GM23338 (cell line): ENCODE measurements at regions not wholly inside any gene's neighbourhood (a gene's known extent, or its start where the extent isn't known, plus 50 kb on each side); places are given as distances from the start of the nearest gene placed in this dataset.

Source experiments
- ATAC-seq: fragments of 200-7000 bp; cut with Tn5 transposase; 3 replicates; pipeline ENCODE4 v1.9.1; 2020
- DNase-seq: peaks from one replicate; pipeline ENCODE4 v3.0.0-alpha.2; 2015; ENCODE audit warnings: low spot score
- H2AFZ ChIP-seq: fragments of 200-600 bp; sonication (generic); 2 replicates; pipeline ENCODE4 v1.8.0; 2016; ENCODE audit warnings: antibody characterized with exemption, mild to moderate bottlenecking, moderate library complexity
- H3F3A ChIP-seq: fragments of 200-600 bp; sonication (generic); replicated peaks from 2 replicates; pipeline ENCODE4 v1.8.0; 2017; ENCODE audit warnings: antibody characterized with exemption, mixed run types, low read depth
- H3K27ac ChIP-seq: fragments of 200-600 bp; sonication (generic); 2 replicates; pipeline ENCODE4 v1.6.1; 2016; ENCODE audit warnings: low read depth
- H3K27me3 ChIP-seq: fragments of 200-600 bp; sonication (generic); 2 replicates; pipeline ENCODE4 v1.8.0; 2016; ENCODE audit warnings: mild to moderate bottlenecking, mixed run types, moderate library complexity; ENCODE audit not compliant: insufficient read depth
- H3K36me3 ChIP-seq: fragments of 200-600 bp; sonication (generic); 2 replicates; pipeline ENCODE4 v1.8.0; 2016; ENCODE audit warnings: mild to moderate bottlenecking; ENCODE audit not compliant: insufficient read depth
- H3K4me1 ChIP-seq: fragments of 200-600 bp; sonication (generic); 2 replicates; pipeline ENCODE4 v1.8.0; 2016; ENCODE audit warnings: mild to moderate bottlenecking, moderate library complexity; ENCODE audit not compliant: insufficient read depth
- H3K4me2 ChIP-seq: fragments of 200-600 bp; sonication (generic); 2 replicates; pipeline ENCODE4 v1.7.1; 2017; ENCODE audit warnings: mixed run types
- H3K4me3 ChIP-seq: fragments of 200-600 bp; sonication (generic); 2 replicates; pipeline ENCODE4 v1.6.1; 2016; ENCODE audit warnings: mixed run types
- H3K79me2 ChIP-seq: fragments of 200-600 bp; sonication (generic); replicated peaks from 2 replicates; pipeline ENCODE4 v1.8.0; 2017; ENCODE audit warnings: mild to moderate bottlenecking; ENCODE audit not compliant: insufficient read depth
- H3K9me2 ChIP-seq: fragments of 200-600 bp; sonication (generic); 2 replicates; pipeline ENCODE4 v1.8.0; 2017; ENCODE audit not compliant: insufficient read depth
- H4K20me1 ChIP-seq: fragments of 200-600 bp; sonication (generic); replicated peaks from 2 replicates; pipeline ENCODE4 v1.8.0; 2017; ENCODE audit warnings: mild to moderate bottlenecking; ENCODE audit not compliant: insufficient read depth
- H3K27ac Mint-ChIP-seq: 2 replicates; pipeline ENCODE4 v1.8.0; 2020; ENCODE audit warnings: inconsistent platforms, mild to moderate bottlenecking, moderate library complexity, mixed read lengths
- H3K27me3 Mint-ChIP-seq: 3 replicates; pipeline ENCODE4 v1.8.0; 2022; ENCODE audit warnings: low read depth, mild to moderate bottlenecking, moderate library complexity, mixed read lengths, inconsistent platforms; ENCODE audit not compliant: insufficient read depth, poor library complexity
- H3K36me3 Mint-ChIP-seq: 3 replicates; pipeline ENCODE4 v1.8.0; 2021; ENCODE audit warnings: low read depth, mild to moderate bottlenecking, inconsistent platforms, moderate library complexity, mixed read lengths
- H3K4me1 Mint-ChIP-seq: 3 replicates; pipeline ENCODE4 v1.8.0; 2020; ENCODE audit warnings: mild to moderate bottlenecking, inconsistent platforms, mixed read lengths
- H3K4me3 Mint-ChIP-seq: 3 replicates; pipeline ENCODE4 v1.8.0; 2021; ENCODE audit warnings: moderate library complexity, mild to moderate bottlenecking, inconsistent platforms, mixed read lengths
- H3K9me3 Mint-ChIP-seq: 3 replicates; pipeline ENCODE4 v1.8.0; 2020; ENCODE audit warnings: moderate library complexity, mild to moderate bottlenecking, inconsistent platforms, mixed read lengths
- CREB1 ChIP-seq: fragments of 250-450 bp; sonication (Bioruptor Pico); IDR thresholded peaks from 2 replicates; pipeline ENCODE4 v1.5.0; 2020; ENCODE audit warnings: low read depth, mild to moderate bottlenecking, moderate library complexity
- CTCF ChIP-seq, 2 experiments: fragments of 200-600 bp in 1 of 2; sonication (generic) in 1 of 2; conservative IDR thresholded peaks; 2 replicates each; pipeline versions ENCODE4 v1.5.1 to v1.6.1; 2016 to 2017; ENCODE audit warnings: antibody characterized with exemption in 2 of 2, low read depth in 2 of 2, mild to moderate bottlenecking in 2 of 2, moderate library complexity in 1 of 2
- EZH2 ChIP-seq: fragments of 200-600 bp; sonication (generic); IDR thresholded peaks from one replicate; pipeline ENCODE4 v1.8.0; 2017; ENCODE audit warnings: antibody characterized with exemption, mild to moderate bottlenecking, low read depth; ENCODE audit not compliant: unreplicated experiment
- EZH2phosphoT487 ChIP-seq: fragments of 200-600 bp; sonication (generic); IDR thresholded peaks from one replicate; pipeline ENCODE4 v1.8.1; 2018; ENCODE audit warnings: antibody characterized with exemption; ENCODE audit not compliant: unreplicated experiment
- JUNB ChIP-seq: IDR thresholded peaks from one replicate; pipeline ENCODE4 v1.6.1; 2016; ENCODE audit warnings: antibody characterized with exemption; ENCODE audit not compliant: unreplicated experiment
- NANOG ChIP-seq: IDR thresholded peaks from 2 replicates; pipeline ENCODE4 v1.6.1; 2016; ENCODE audit warnings: antibody characterized with exemption, borderline replicate concordance
- POLR2AphosphoS5 ChIP-seq: IDR thresholded peaks from 2 replicates; pipeline ENCODE4 v1.6.1; 2016; ENCODE audit warnings: antibody characterized with exemption, low read depth
- STAT1 ChIP-seq: IDR thresholded peaks from one replicate; pipeline ENCODE4 v1.6.1; 2016; ENCODE audit warnings: antibody characterized with exemption; ENCODE audit not compliant: unreplicated experiment
- ZNF114 ChIP-seq: fragments of 250-450 bp; sonication (Bioruptor Pico); IDR thresholded peaks from 2 replicates; pipeline ENCODE4 v1.5.0; 2020; ENCODE audit warnings: mild to moderate bottlenecking, moderate library complexity
- ZNF331 ChIP-seq: fragments of 250-450 bp; sonication (Bioruptor Pico); IDR thresholded peaks from 2 replicates; pipeline ENCODE4 v1.5.0; 2020; ENCODE audit warnings: low read depth, mild to moderate bottlenecking, moderate library complexity
- TF ChIP-seq, protein P1 (sequence below): IDR thresholded peaks from 2 replicates; pipeline ENCODE4 v1.6.1; 2016; ENCODE audit warnings: antibody characterized with exemption
- TF ChIP-seq, protein P2 (sequence below): fragments of 250-450 bp; sonication (Bioruptor Pico); IDR thresholded peaks from 2 replicates; pipeline ENCODE4 v1.5.0; 2020; ENCODE audit warnings: mild to moderate bottlenecking, moderate library complexity
- TF ChIP-seq, protein P3 (sequence below): IDR thresholded peaks from one replicate; pipeline ENCODE4 v1.6.1; 2018; ENCODE audit warnings: antibody characterized with exemption; ENCODE audit not compliant: unreplicated experiment

GRCh38 chr20:4471221-4471620 is 215.0 kb upstream of the PRNP start:
- no peaks in the 10 kb centered on the region for H3K9me3 Mint-ChIP-seq

More at GRCh38 chr20:4471221-4471620, 215.0 kb upstream of the PRNP start:
- Histone ChIP-seq H3K79me2 (no peaks in the 10 kb centered on the region), H3K36me3 (no peaks in the 10 kb centered on the region), H4K20me1 (no peaks in the 10 kb centered on the region; the same call in 1 of the 2 replicates), H3K27me3 (no peaks in the 10 kb centered on the region), H2AFZ (no peak overlapping the region), H3K27ac (no peak overlapping the region), H3K9me2 (peaks cover 13% of the 10 kb centered on the region), H3F3A (no peaks in the 10 kb centered on the region), H3K4me2 (no peak overlapping the region), H3K4me1 (no peaks in the 10 kb centered on the region), H3K4me3 (no peak overlapping the region)
- H3K4me1 Mint-ChIP-seq = no peaks in the 10 kb centered on the region
- no peak overlapping the region for H3K27ac Mint-ChIP-seq
- H3K4me3 Mint-ChIP-seq = no peak overlapping the region
- DNase-seq (no peak), ATAC-seq (no peak)
- TF ChIP-seq EZH2 (no peak), EZH2phosphoT487 (no peak), CREB1 (no peak), NANOG (no peak), JUNB (no peak), STAT1 (no peak), POLR2AphosphoS5 (no peak), ZNF331 (CRISPR knock-in tag) (no peak), ZNF114 (CRISPR knock-in tag) (no peak), CTCF (conservative IDR thresholded peaks at IDR 0.05; ENCODE audit: low read depth in 2 of 2) (no peak)
- TF ChIP-seq, protein P1, sequence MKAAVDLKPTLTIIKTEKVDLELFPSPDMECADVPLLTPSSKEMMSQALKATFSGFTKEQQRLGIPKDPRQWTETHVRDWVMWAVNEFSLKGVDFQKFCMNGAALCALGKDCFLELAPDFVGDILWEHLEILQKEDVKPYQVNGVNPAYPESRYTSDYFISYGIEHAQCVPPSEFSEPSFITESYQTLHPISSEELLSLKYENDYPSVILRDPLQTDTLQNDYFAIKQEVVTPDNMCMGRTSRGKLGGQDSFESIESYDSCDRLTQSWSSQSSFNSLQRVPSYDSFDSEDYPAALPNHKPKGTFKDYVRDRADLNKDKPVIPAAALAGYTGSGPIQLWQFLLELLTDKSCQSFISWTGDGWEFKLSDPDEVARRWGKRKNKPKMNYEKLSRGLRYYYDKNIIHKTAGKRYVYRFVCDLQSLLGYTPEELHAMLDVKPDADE = no peak
- TF ChIP-seq, protein P2, sequence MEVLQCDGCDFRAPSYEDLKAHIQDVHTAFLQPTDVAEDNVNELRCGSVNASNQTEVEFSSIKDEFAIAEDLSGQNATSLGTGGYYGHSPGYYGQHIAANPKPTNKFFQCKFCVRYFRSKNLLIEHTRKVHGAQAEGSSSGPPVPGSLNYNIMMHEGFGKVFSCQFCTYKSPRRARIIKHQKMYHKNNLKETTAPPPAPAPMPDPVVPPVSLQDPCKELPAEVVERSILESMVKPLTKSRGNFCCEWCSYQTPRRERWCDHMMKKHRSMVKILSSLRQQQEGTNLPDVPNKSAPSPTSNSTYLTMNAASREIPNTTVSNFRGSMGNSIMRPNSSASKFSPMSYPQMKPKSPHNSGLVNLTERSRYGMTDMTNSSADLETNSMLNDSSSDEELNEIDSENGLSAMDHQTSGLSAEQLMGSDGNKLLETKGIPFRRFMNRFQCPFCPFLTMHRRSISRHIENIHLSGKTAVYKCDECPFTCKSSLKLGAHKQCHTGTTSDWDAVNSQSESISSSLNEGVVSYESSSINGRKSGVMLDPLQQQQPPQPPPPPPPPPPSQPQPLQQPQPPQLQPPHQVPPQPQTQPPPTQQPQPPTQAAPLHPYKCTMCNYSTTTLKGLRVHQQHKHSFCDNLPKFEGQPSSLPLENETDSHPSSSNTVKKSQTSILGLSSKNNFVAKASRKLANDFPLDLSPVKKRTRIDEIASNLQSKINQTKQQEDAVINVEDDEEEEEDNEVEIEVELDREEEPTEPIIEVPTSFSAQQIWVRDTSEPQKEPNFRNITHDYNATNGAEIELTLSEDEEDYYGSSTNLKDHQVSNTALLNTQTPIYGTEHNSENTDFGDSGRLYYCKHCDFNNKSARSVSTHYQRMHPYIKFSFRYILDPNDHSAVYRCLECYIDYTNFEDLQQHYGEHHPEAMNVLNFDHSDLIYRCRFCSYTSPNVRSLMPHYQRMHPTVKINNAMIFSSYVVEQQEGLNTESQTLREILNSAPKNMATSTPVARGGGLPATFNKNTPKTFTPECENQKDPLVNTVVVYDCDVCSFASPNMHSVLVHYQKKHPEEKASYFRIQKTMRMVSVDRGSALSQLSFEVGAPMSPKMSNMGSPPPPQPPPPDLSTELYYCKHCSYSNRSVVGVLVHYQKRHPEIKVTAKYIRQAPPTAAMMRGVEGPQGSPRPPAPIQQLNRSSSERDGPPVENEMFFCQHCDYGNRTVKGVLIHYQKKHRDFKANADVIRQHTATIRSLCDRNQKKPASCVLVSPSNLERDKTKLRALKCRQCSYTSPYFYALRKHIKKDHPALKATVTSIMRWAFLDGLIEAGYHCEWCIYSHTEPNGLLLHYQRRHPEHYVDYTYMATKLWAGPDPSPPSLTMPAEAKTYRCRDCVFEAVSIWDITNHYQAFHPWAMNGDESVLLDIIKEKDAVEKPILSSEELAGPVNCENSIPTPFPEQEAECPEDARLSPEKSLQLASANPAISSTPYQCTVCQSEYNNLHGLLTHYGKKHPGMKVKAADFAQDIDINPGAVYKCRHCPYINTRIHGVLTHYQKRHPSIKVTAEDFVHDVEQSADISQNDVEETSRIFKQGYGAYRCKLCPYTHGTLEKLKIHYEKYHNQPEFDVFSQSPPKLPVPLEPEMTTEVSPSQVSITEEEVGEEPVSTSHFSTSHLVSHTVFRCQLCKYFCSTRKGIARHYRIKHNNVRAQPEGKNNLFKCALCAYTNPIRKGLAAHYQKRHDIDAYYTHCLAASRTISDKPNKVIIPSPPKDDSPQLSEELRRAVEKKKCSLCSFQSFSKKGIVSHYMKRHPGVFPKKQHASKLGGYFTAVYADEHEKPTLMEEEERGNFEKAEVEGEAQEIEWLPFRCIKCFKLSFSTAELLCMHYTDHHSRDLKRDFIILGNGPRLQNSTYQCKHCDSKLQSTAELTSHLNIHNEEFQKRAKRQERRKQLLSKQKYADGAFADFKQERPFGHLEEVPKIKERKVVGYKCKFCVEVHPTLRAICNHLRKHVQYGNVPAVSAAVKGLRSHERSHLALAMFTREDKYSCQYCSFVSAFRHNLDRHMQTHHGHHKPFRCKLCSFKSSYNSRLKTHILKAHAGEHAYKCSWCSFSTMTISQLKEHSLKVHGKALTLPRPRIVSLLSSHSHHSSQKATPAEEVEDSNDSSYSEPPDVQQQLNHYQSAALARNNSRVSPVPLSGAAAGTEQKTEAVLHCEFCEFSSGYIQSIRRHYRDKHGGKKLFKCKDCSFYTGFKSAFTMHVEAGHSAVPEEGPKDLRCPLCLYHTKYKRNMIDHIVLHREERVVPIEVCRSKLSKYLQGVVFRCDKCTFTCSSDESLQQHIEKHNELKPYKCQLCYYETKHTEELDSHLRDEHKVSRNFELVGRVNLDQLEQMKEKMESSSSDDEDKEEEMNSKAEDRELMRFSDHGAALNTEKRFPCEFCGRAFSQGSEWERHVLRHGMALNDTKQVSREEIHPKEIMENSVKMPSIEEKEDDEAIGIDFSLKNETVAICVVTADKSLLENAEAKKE (CRISPR knock-in tag) = no peak
- TF ChIP-seq, protein P3, sequence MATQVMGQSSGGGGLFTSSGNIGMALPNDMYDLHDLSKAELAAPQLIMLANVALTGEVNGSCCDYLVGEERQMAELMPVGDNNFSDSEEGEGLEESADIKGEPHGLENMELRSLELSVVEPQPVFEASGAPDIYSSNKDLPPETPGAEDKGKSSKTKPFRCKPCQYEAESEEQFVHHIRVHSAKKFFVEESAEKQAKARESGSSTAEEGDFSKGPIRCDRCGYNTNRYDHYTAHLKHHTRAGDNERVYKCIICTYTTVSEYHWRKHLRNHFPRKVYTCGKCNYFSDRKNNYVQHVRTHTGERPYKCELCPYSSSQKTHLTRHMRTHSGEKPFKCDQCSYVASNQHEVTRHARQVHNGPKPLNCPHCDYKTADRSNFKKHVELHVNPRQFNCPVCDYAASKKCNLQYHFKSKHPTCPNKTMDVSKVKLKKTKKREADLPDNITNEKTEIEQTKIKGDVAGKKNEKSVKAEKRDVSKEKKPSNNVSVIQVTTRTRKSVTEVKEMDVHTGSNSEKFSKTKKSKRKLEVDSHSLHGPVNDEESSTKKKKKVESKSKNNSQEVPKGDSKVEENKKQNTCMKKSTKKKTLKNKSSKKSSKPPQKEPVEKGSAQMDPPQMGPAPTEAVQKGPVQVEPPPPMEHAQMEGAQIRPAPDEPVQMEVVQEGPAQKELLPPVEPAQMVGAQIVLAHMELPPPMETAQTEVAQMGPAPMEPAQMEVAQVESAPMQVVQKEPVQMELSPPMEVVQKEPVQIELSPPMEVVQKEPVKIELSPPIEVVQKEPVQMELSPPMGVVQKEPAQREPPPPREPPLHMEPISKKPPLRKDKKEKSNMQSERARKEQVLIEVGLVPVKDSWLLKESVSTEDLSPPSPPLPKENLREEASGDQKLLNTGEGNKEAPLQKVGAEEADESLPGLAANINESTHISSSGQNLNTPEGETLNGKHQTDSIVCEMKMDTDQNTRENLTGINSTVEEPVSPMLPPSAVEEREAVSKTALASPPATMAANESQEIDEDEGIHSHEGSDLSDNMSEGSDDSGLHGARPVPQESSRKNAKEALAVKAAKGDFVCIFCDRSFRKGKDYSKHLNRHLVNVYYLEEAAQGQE = no peak
- H3K36me3 Mint-ChIP-seq = no peaks in the 10 kb centered on the region
- peaks cover 4% of the 10 kb centered on the region for H3K27me3 Mint-ChIP-seq
